Hepatocyte (in vitro differentiated cells): ENCODE measurements at regions not wholly inside any gene's neighbourhood (a gene's known extent, or its start where the extent isn't known, plus 50 kb on each side); places are given as distances from the start of the nearest gene placed in this dataset.

ENCODE experiments used
- DNase-seq: peaks from one replicate; pipeline ENCODE4 v3.0.0-alpha.2; 2016; ENCODE audit warnings: low spot score
- H2AFZ ChIP-seq: fragments of 200-600 bp; sonication (generic); 2 replicates; pipeline ENCODE4 v1.6.0; 2016; ENCODE audit warnings: antibody characterized with exemption, mild to moderate bottlenecking
- H3K27ac ChIP-seq: fragments of 200-600 bp; sonication (generic); 2 replicates; pipeline ENCODE4 v1.5.1; 2016; ENCODE audit warnings: mild to moderate bottlenecking
- H3K27me3 ChIP-seq: fragments of 200-600 bp; sonication (generic); 2 replicates; pipeline ENCODE4 v1.6.1; 2016
- H3K36me3 ChIP-seq: fragments of 200-600 bp; sonication (generic); replicated peaks from 2 replicates; pipeline ENCODE4 v1.5.1; 2016; ENCODE audit warnings: low read depth; ENCODE audit not compliant: insufficient read depth
- H3K4me1 ChIP-seq: fragments of 200-600 bp; sonication (generic); 2 replicates; pipeline ENCODE4 v1.5.1; 2016; ENCODE audit warnings: mild to moderate bottlenecking, moderate library complexity; ENCODE audit not compliant: insufficient read depth
- H3K4me2 ChIP-seq: fragments of 200-600 bp; sonication (generic); 2 replicates; pipeline ENCODE4 v1.6.0; 2016
- H3K4me3 ChIP-seq: fragments of 200-600 bp; sonication (generic); 2 replicates; pipeline ENCODE4 v1.5.1; 2016; ENCODE audit warnings: mild to moderate bottlenecking
- H3K79me2 ChIP-seq: fragments of 200-600 bp; sonication (generic); 2 replicates; pipeline ENCODE4 v1.6.0; 2017; ENCODE audit warnings: mild to moderate bottlenecking
- H3K9me2 ChIP-seq: fragments of 200-600 bp; sonication (generic); replicated peaks from 2 replicates; pipeline ENCODE4 v1.6.0; 2017; ENCODE audit warnings: mild to moderate bottlenecking; ENCODE audit not compliant: insufficient read depth
- H3K9me3 ChIP-seq: fragments of 200-600 bp; sonication (generic); 2 replicates; pipeline ENCODE4 v1.5.1; 2016; ENCODE audit warnings: low read depth, mild to moderate bottlenecking
- H4K20me1 ChIP-seq: fragments of 200-600 bp; sonication (generic); 2 replicates; pipeline ENCODE4 v1.6.0; 2016; ENCODE audit warnings: mild to moderate bottlenecking; ENCODE audit not compliant: insufficient read depth, poor library complexity, severe bottlenecking
- EZH2 ChIP-seq: fragments of 200-600 bp; sonication (generic); IDR thresholded peaks from 2 replicates; pipeline ENCODE4 v1.6.1; 2016; ENCODE audit warnings: antibody characterized with exemption, mild to moderate bottlenecking, borderline replicate concordance
- EZH2phosphoT487 ChIP-seq: fragments of 200-600 bp; sonication (generic); IDR thresholded peaks from one replicate; pipeline ENCODE4 v1.6.1; 2018; ENCODE audit warnings: antibody characterized with exemption, mild to moderate bottlenecking, low read depth, moderate library complexity; ENCODE audit not compliant: unreplicated experiment, severe bottlenecking
- WGBS: methylation state at CpG from one replicate; pipeline ENCODE4 v1.1.6; 2016; ENCODE audit warnings: low lambda C conversion rate; ENCODE audit errors: missing lambda C conversion rate; 5-methylcytosine and 5-hydroxymethylcytosine counted together
- TF ChIP-seq, protein P1 (sequence below): fragments of 200-600 bp; sonication (generic); IDR thresholded peaks from 2 replicates; pipeline ENCODE4 v1.5.1; 2016; ENCODE audit warnings: antibody characterized with exemption, mild to moderate bottlenecking; ENCODE audit not compliant: poor library complexity

DNA sequence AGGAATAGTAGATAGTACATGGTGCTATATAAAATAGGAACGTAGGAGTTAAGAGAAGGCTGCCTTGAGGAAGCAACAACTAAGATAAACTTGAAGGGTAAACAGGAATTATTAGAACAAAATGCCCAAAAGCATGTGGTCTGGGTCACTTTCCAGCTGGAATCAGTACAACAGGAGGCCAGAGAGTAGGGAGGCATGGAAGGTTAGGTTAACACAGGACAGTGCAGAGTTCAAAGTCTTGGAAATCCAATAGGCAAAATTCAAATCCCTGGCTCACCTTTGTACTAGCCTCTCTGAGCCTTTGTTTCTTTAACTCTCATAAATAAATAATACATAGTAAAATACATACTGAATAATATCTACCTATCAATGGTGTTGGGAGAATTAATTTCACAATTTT, 69.0 kb upstream of the NEK7 start:
- no peaks in the 10 kb centered on the region for H4K20me1 ChIP-seq
- H3K4me1 ChIP-seq = no peaks in the 10 kb centered on the region
- no peaks in the 10 kb centered on the region for H3K36me3 ChIP-seq
- TF ChIP-seq EZH2 (no peak), EZH2phosphoT487 (no peak)
- TF ChIP-seq, protein P1, sequence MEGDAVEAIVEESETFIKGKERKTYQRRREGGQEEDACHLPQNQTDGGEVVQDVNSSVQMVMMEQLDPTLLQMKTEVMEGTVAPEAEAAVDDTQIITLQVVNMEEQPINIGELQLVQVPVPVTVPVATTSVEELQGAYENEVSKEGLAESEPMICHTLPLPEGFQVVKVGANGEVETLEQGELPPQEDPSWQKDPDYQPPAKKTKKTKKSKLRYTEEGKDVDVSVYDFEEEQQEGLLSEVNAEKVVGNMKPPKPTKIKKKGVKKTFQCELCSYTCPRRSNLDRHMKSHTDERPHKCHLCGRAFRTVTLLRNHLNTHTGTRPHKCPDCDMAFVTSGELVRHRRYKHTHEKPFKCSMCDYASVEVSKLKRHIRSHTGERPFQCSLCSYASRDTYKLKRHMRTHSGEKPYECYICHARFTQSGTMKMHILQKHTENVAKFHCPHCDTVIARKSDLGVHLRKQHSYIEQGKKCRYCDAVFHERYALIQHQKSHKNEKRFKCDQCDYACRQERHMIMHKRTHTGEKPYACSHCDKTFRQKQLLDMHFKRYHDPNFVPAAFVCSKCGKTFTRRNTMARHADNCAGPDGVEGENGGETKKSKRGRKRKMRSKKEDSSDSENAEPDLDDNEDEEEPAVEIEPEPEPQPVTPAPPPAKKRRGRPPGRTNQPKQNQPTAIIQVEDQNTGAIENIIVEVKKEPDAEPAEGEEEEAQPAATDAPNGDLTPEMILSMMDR = no peak
- no peaks in the 10 kb centered on the region for H3K9me2 ChIP-seq
- no peak overlapping the region for H3K4me2 ChIP-seq
- no peaks in the 10 kb centered on the region for H3K27me3 ChIP-seq
- H3K4me3 ChIP-seq = no peak overlapping the region
- H3K27ac ChIP-seq = no peak overlapping the region
- H3K9me3 ChIP-seq = no peaks in the 10 kb centered on the region
- WGBS = 50% methylated on average over 1 of the region's 1 CpG
- H3K79me2 ChIP-seq = no peaks in the 10 kb centered on the region
- DNase-seq = no peak
- H2AFZ ChIP-seq = no peak overlapping the region

DNA sequence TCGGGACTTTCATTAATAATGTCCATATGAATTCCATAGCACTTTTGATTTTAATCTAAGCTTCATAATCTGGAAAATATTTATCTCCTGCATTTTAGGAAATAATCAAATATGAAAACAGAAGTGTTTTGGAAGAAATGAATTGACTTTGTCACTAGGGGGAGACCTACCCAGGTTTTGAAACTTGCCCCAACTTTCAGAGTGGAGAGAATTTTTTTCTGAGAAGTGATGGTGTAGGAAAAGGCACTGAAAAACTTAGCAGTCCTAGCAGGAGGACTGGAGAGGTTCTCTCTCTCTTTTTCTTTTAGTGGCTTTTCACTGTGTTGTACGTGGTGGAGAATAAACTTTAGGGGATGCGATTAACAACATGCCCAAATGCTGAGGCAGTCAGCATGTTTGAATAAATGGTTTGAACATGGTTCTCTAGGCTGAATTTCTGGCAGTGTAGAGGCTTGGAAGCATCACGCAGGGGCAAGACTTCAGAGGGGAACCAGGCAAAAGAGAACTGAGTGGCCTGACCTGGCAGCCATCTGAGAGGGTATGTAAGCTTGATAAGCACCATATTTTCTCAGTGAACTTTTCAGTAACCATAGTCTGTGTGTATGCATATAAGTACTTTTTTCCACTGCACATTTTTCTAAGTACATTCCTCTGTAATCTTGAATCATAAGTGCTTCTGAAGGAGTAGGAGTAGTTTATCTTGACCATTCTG, 68.3 kb upstream of the NEK7 start:
- TF ChIP-seq, protein P1 = peak; percentile 60
- no peak for TF ChIP-seq EZH2phosphoT487
- no peaks in the 10 kb centered on the region for H3K27me3 ChIP-seq
- H4K20me1 ChIP-seq = no peaks in the 10 kb centered on the region
- H3K4me1 ChIP-seq = no peaks in the 10 kb centered on the region
- no peaks in the 10 kb centered on the region for H3K79me2 ChIP-seq
- peak; percentile 41 for DNase-seq
- 46% methylated on average over 4 of the region's 4 CpGs for WGBS
- H2AFZ ChIP-seq = no peak overlapping the region
- no peak overlapping the region for H3K27ac ChIP-seq
- H3K36me3 ChIP-seq = no peaks in the 10 kb centered on the region
- no peak overlapping the region for H3K4me2 ChIP-seq
- H3K9me2 ChIP-seq = no peaks in the 10 kb centered on the region
- H3K4me3 ChIP-seq = no peak overlapping the region
- H3K9me3 ChIP-seq = no peaks in the 10 kb centered on the region

DNA sequence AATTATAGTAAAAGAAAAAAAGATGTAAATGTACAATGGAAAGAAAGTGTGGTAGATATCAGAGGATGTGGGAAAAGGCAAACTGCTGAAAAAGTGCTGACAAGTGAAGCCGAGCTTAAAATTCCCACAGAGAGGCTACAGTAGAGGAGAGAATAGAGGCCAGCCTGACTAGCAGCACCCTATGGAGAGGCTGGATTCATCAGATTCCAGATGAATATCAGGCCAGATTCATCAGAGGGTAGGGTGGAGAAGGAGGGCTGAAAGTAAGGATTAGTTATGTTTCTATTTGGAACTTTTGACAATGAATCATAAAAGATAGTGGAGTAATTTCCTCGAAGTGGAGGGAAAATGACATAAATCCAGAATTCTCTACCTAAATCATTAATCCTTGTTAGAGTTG, 60.4 kb upstream of the NEK7 start:
- TF ChIP-seq EZH2 (no peak), EZH2phosphoT487 (no peak)
- TF ChIP-seq, protein P1 = no peak
- H3K4me1 ChIP-seq = no peaks in the 10 kb centered on the region
- H3K9me3 ChIP-seq = no peaks in the 10 kb centered on the region
- WGBS = 64% methylated on average over 2 of the region's 2 CpGs
- H2AFZ ChIP-seq = no peak overlapping the region
- H4K20me1 ChIP-seq = no peaks in the 10 kb centered on the region
- no peaks in the 10 kb centered on the region for H3K79me2 ChIP-seq
- H3K4me2 ChIP-seq = no peak overlapping the region
- H3K4me3 ChIP-seq = no peak overlapping the region
- H3K9me2 ChIP-seq = no peaks in the 10 kb centered on the region
- H3K36me3 ChIP-seq = no peaks in the 10 kb centered on the region
- H3K27ac ChIP-seq = no peak overlapping the region
- no peak for DNase-seq
- no peaks in the 10 kb centered on the region for H3K27me3 ChIP-seq
